IMR-90 (cell line): ENCODE measurements at regions not wholly inside any gene's neighbourhood (a gene's known extent, or its start where the extent isn't known, plus 50 kb on each side); places are given as distances from the start of the nearest gene placed in this dataset.

ENCODE experiments used
- ATAC-seq: fragments of 200-7000 bp; cut with Tn5 transposase; 2 replicates; pipeline ENCODE4 v1.9.1; 2020; ENCODE audit warnings: low read depth, mild to moderate bottlenecking, moderate library complexity
- BruUV-seq: library from RNA; stranded (reverse); fragments of 400-500 nt; replicated peaks from 2 replicates; lab custom pipeline; 2021; lab: Mats Ljungman, UMichigan
- CTCF ChIA-PET: fragments of 300-600 bp; formaldehyde crosslinking; extraction: SDS; loops from one replicate; lab custom pipeline; 2021; ENCODE audit warnings: antibody characterized with exemption; lab: Yijun Ruan, JAX
- POLR2A ChIA-PET: fragments of 300-600 bp; sonication (Branson Sonifier 250); formaldehyde crosslinking; loops from one replicate; lab custom pipeline; 2022; ENCODE audit warnings: antibody characterized with exemption; ENCODE audit not compliant: unreplicated experiment; lab: Charles Lee
- DNase-seq: peaks from one replicate; pipeline ENCODE4 v3.0.0; 2013
- H2AFZ ChIP-seq: replicated peaks from 2 replicates; pipeline ENCODE3; 2013; ENCODE audit warnings: low read length, mild to moderate bottlenecking; ENCODE audit not compliant: poor library complexity
- H2AK5ac ChIP-seq: 2 replicates; pipeline ENCODE4 v1.6.1; 2013; ENCODE audit warnings: low read depth, low read length, inconsistent platforms
- H2AK9ac ChIP-seq: replicated peaks from 2 replicates; pipeline ENCODE3; 2013; ENCODE audit warnings: mild to moderate bottlenecking, low read depth, low read length, moderate library complexity; ENCODE audit not compliant: poor library complexity
- H2BK120ac ChIP-seq: 2 replicates; pipeline ENCODE4 v1.6.1; 2013; ENCODE audit warnings: low read depth, low read length, inconsistent platforms
- H2BK15ac ChIP-seq: 3 replicates; pipeline ENCODE4 v1.6.1; 2013; ENCODE audit warnings: low read depth, low read length, inconsistent platforms
- H2BK20ac ChIP-seq: 2 replicates; pipeline ENCODE4 v1.6.1; 2013; ENCODE audit warnings: low read depth, mild to moderate bottlenecking, inconsistent platforms, low read length, moderate library complexity
- H2BK5ac ChIP-seq: 2 replicates; pipeline ENCODE4 v1.6.1; 2013; ENCODE audit warnings: mild to moderate bottlenecking, low read depth, low read length, inconsistent platforms; ENCODE audit not compliant: poor library complexity, severe bottlenecking
- H3K14ac ChIP-seq: replicated peaks from 2 replicates; pipeline ENCODE4 v1.6.1; 2013; ENCODE audit warnings: low read depth, low read length, inconsistent platforms
- H3K18ac ChIP-seq: 2 replicates; pipeline ENCODE4 v1.6.1; 2013; ENCODE audit warnings: low read depth, low read length, control low read depth
- H3K23ac ChIP-seq: 2 replicates; pipeline ENCODE4 v1.6.1; 2013; ENCODE audit warnings: low read depth, low read length, inconsistent platforms
- H3K27ac ChIP-seq: 2 replicates; pipeline ENCODE4 v1.5.1; 2013; ENCODE audit warnings: mild to moderate bottlenecking, control low read depth, low read length; ENCODE audit not compliant: insufficient read depth
- H3K27me3 ChIP-seq: 2 replicates; pipeline ENCODE4 v1.6.1; 2013; ENCODE audit warnings: low read length; ENCODE audit not compliant: control insufficient read depth, insufficient read depth
- H3K36me3 ChIP-seq: 2 replicates; pipeline ENCODE4 v1.6.1; 2013; ENCODE audit warnings: low read length, mixed read lengths; ENCODE audit not compliant: control insufficient read depth, insufficient read depth
- H3K4ac ChIP-seq: 2 replicates; pipeline ENCODE4 v1.6.1; 2013; ENCODE audit warnings: low read depth, low read length, inconsistent platforms
- H3K4me1 ChIP-seq: 2 replicates; pipeline ENCODE4 v1.6.1; 2013; ENCODE audit warnings: low read length, mixed read lengths; ENCODE audit not compliant: control insufficient read depth, insufficient read depth
- H3K4me2 ChIP-seq: 2 replicates; pipeline ENCODE4 v1.6.1; 2013; ENCODE audit warnings: low read depth, mild to moderate bottlenecking, control low read depth, low read length, moderate library complexity
- H3K4me3 ChIP-seq: 2 replicates; pipeline ENCODE4 v1.5.1; 2013; ENCODE audit warnings: low read depth, mild to moderate bottlenecking, control low read depth, low read length, moderate library complexity; ENCODE audit not compliant: insufficient read depth
- H3K56ac ChIP-seq: 2 replicates; pipeline ENCODE4 v1.6.1; 2013; ENCODE audit warnings: low read length, inconsistent platforms; ENCODE audit not compliant: insufficient read depth; ENCODE audit errors: extremely low read depth
- H3K79me1 ChIP-seq, 2 experiments: 2 replicates each; pipeline ENCODE4 v1.6.1; 2013; ENCODE audit warnings: low read length in 2 of 2, inconsistent platforms in 1 of 2, low read depth in 1 of 2
- H3K9ac ChIP-seq: 2 replicates; pipeline ENCODE4 v1.6.1; 2013; ENCODE audit warnings: low read depth, low read length, control low read depth
- H3K9me1 ChIP-seq: 2 replicates; pipeline ENCODE4 v1.6.1; 2013; ENCODE audit warnings: low read length, inconsistent platforms; ENCODE audit not compliant: insufficient read depth
- H3K9me3 ChIP-seq: 2 replicates; pipeline ENCODE4 v1.6.1; 2013; ENCODE audit warnings: low read length; ENCODE audit not compliant: control insufficient read depth, insufficient read depth
- H4K20me1 ChIP-seq: 2 replicates; pipeline ENCODE4 v1.6.1; 2013; ENCODE audit warnings: low read length, inconsistent platforms; ENCODE audit not compliant: insufficient read depth
- H4K5ac ChIP-seq: 2 replicates; pipeline ENCODE4 v1.6.1; 2013; ENCODE audit warnings: mild to moderate bottlenecking, low read depth, low read length, control low read depth
- H4K8ac ChIP-seq, 2 experiments: 2 replicates each; pipeline ENCODE4 v1.6.1; 2013; ENCODE audit warnings: low read depth in 2 of 2, low read length in 2 of 2, control low read depth in 1 of 2, inconsistent platforms in 1 of 2
- H4K91ac ChIP-seq: 2 replicates; pipeline ENCODE4 v1.6.1; 2013; ENCODE audit warnings: low read depth, low read length, inconsistent platforms; ENCODE audit not compliant: insufficient read depth
- MXI1 ChIP-seq: IDR thresholded peaks from 2 replicates; pipeline ENCODE4 v1.6.1; 2012; ENCODE audit warnings: low read depth, mild to moderate bottlenecking, low read length, moderate library complexity, borderline replicate concordance
- WGBS, 2 experiments: methylation state at CpG; one replicate each; pipeline versions ENCODE4 v1.1.5 to v1.1.7; 2013; ENCODE audit warnings: missing lambda C conversion rate in 2 of 2; ENCODE audit not compliant: insufficient read length in 1 of 2; ENCODE audit errors: extremely low coverage in 2 of 2; 5-methylcytosine and 5-hydroxymethylcytosine counted together
- dilution Hi-C: fragments of 300-500 bp; cut with HindIII; formaldehyde crosslinking; loops from one replicate; pipeline ENCODE4 v1.14.3; 2018; ENCODE audit warnings: low sequenced_read_pairs; ENCODE audit not compliant: unreplicated experiment
- in situ Hi-C: fragments of 300-500 bp; cut with MboI; formaldehyde crosslinking; loops from 3 replicates; pipeline ENCODE4 v1.14.3; 2019; ENCODE audit warnings: low sequenced_read_pairs, inconsistent platforms, mixed read lengths
- intact Hi-C: fragments of 100-400 bp; cut with micrococcal nuclease; formaldehyde crosslinking; loops from 2 replicates; pipeline ENCODE4 v1.10.0; 2022

GRCh38 chr15:62914461-62915079, 128.0 kb upstream of the TPM1 start:
- H4K20me1 ChIP-seq = no peaks in the 10 kb centered on the region
- H2BK5ac ChIP-seq = no peak overlapping the region
- H4K91ac ChIP-seq = no peak overlapping the region
- intact Hi-C loops (no loop called here), in situ Hi-C loops (no loop called here), dilution Hi-C loops (no loop called here)
- no peak overlapping the region for H3K4ac ChIP-seq
- no TSS peak for BruUV-seq
- no peaks in the 10 kb centered on the region for H3K79me1 ChIP-seq
- ATAC-seq (no peak), DNase-seq (no peak)
- ChIA-PET POLR2A (no interaction called here), CTCF (interaction anchor here (1.4 kb wide), 1 partner anchor 14 kb away, joined by 3 read pairs; no protein-coding TSS in a partner anchor)
- H3K27me3 ChIP-seq = no peaks in the 10 kb centered on the region
- H2BK20ac ChIP-seq = no peak overlapping the region
- 0 out of 2 replicates have a peak, but pooled peaks cover 1% of the 10 kb centered on the region for H3K4me1 ChIP-seq
- no peak overlapping the region for H3K9ac ChIP-seq
- no peaks in the 10 kb centered on the region for H3K36me3 ChIP-seq
- no peak overlapping the region for H3K23ac ChIP-seq
- no peak overlapping the region for H2AK9ac ChIP-seq
- H3K9me1 ChIP-seq = no peaks in the 10 kb centered on the region
- 100% methylated on average over 3 of the region's 7 CpGs; no CpG with 5 or more reads in 1 of the 2 experiments for WGBS, 2 experiments
- no peak overlapping the region for H4K8ac ChIP-seq
- no peak overlapping the region for H3K14ac ChIP-seq
- H3K4me3 ChIP-seq = no peak overlapping the region
- no peak overlapping the region for H3K4me2 ChIP-seq
- no peaks in the 10 kb centered on the region for H3K9me3 ChIP-seq
- no peak overlapping the region for H3K27ac ChIP-seq
- H2BK15ac ChIP-seq = no peak overlapping the region
- H4K5ac ChIP-seq = no peak overlapping the region
- no peak overlapping the region for H2AK5ac ChIP-seq
- H2AFZ ChIP-seq = no peak overlapping the region
- no peak for TF ChIP-seq MXI1
- no peak overlapping the region for H3K18ac ChIP-seq
- H2BK120ac ChIP-seq = no peak overlapping the region
- H3K56ac ChIP-seq = no peak overlapping the region
